Spleen (tissue), 7 donors: ENCODE measurements at regions not wholly inside any gene's neighbourhood (a gene's known extent, or its start where the extent isn't known, plus 50 kb on each side); places are given as distances from the start of the nearest gene placed in this dataset.

Experiments
- POLR2A ChIP-seq, 3 donors: fragments of 450-650 bp; IDR thresholded peaks; one replicate each; pipeline ENCODE4 v1.5.1; 2017; ENCODE audit warnings: antibody characterized with exemption in 3 of 3, mild to moderate bottlenecking in 1 of 3
- POLR2AphosphoS5 ChIP-seq, 3 donors: sonication (generic); formaldehyde crosslinking; IDR thresholded peaks; one replicate each; pipeline ENCODE4 v1.5.1; 2017; ENCODE audit warnings: antibody characterized with exemption in 3 of 3
- TF ChIP-seq, protein P1 (sequence below), 11 experiments: fragments of 200-600 bp in 7 of 11; fragments of 450-650 bp in 4 of 11; sonication (generic) in 4 of 11; IDR thresholded peaks in 8 of 11; conservative IDR thresholded peaks in 3 of 11; 1 replicate in 7 of 11; 2 replicates in 4 of 11; pipeline versions ENCODE4 v1.4.0 to v1.8.0; 2016 to 2021; ENCODE audit warnings: antibody characterized with exemption in 11 of 11, inconsistent platforms in 4 of 11, mild to moderate bottlenecking in 1 of 11
- donor health status: DM: no; HTN: no; CAD: no; lungs with moderate emphysema.
- donor health status: DM: no; HTN: no; CAD: no.
- donor health status: DM: no; HTN: no; CAD: no.

DNA sequence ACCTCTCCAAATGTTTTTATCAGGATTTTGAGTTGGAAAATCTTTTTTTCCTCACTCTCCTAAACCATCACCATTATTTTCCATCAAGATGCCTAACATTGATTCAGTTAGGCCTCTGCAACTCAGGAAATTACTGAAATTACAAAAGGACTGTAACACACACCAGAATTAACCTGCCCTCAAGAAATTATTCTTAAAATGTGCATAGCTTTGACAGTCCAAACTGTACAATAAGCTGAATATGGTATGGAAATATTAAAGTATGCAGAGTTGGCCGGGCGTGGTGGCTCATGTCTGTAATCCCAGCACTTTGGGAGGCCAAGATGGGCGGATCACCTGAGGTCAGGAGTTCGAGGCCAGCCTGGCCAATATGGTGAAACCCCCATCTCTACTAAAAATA is 50.2 kb upstream of the PHLPP1 start:
- TF ChIP-seq POLR2A (IDR thresholded peaks at IDR 0.05): no peak
- TF ChIP-seq, protein P1, sequence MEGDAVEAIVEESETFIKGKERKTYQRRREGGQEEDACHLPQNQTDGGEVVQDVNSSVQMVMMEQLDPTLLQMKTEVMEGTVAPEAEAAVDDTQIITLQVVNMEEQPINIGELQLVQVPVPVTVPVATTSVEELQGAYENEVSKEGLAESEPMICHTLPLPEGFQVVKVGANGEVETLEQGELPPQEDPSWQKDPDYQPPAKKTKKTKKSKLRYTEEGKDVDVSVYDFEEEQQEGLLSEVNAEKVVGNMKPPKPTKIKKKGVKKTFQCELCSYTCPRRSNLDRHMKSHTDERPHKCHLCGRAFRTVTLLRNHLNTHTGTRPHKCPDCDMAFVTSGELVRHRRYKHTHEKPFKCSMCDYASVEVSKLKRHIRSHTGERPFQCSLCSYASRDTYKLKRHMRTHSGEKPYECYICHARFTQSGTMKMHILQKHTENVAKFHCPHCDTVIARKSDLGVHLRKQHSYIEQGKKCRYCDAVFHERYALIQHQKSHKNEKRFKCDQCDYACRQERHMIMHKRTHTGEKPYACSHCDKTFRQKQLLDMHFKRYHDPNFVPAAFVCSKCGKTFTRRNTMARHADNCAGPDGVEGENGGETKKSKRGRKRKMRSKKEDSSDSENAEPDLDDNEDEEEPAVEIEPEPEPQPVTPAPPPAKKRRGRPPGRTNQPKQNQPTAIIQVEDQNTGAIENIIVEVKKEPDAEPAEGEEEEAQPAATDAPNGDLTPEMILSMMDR (IDR thresholded peaks at IDR 0.05 in 8 of 11, conservative IDR thresholded peaks at IDR 0.05 in 3 of 11): no peak
- TF ChIP-seq POLR2AphosphoS5 (IDR thresholded peaks at IDR 0.05): no peak
